HG03521 (cell line): ENCODE measurements at regions not wholly inside any gene's neighbourhood (a gene's known extent, or its start where the extent isn't known, plus 50 kb on each side); places are given as distances from the start of the nearest gene placed in this dataset.
"Not testable (repeated sequence)": the region's sequence is repeated elsewhere in the genome, so short reads cannot be mapped to it uniquely, and the experiment has no call there.

Source experiments
- ATAC-seq: cut with Tn5 transposase; IDR thresholded peaks from one replicate; pipeline ENCODE4 v1.9.1; 2021; ENCODE audit warnings: mild to moderate bottlenecking, moderate library complexity; ENCODE audit not compliant: unreplicated experiment

DNA sequence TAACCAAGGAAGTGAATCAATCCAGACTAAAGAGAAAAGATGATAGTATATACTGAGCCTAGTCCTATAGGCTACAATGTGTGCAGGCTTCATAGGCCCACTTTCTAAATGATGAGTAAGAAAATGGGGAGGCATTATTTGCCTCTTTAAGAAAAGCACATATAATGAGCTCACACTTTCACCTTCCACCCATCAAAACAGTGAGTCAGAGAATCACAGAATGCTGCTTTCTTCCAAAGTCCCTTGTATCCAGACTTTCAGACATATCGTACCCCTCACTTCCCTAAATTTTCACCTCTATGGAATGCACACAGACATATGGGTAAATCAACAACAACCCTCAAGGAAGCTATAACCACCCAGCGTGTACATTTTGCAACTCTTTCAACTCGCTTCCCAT lies 286.4 kb upstream of the PRKD1 start:
- ATAC-seq, result no peak

GRCh38 chr14:30214461-30215090 lies 286.9 kb upstream of the PRKD1 start:
- ATAC-seq, result no peak

GRCh38 chr14:30218907-30219306 lies 291.3 kb upstream of the PRKD1 start:
- no peak for ATAC-seq

- no peak for ATAC-seq
These were observed 293.9 kb upstream of the PRKD1 start for GRCh38 chr14:30221546-30221945.

DNA sequence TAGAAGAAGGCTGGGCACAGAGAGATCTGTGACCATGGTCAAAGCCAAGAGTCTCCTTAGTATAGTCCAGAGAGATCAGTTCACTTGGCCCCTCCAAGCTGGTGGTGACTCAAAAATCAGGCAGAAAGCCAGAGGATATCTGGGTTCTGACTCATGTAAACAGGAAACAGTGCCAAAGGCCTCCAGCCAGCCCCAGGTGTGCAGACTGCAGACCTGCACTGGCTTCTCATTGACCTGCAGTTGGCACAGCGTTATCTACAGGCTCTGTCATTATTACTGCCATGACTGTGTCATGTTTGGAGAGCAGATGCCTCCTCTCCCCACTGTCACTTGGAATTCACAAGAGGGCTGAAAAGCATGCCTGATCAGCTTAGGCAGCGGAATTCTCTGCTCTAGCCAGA lies 295.7 kb upstream of the PRKD1 start:
- no peak for ATAC-seq

GRCh38 chr14:30223966-30224365 lies 296.3 kb upstream of the PRKD1 start:
- no peak for ATAC-seq

GRCh38 chr14:30225176-30225575 lies 297.5 kb upstream of the PRKD1 start:
- ATAC-seq, result no peak

DNA sequence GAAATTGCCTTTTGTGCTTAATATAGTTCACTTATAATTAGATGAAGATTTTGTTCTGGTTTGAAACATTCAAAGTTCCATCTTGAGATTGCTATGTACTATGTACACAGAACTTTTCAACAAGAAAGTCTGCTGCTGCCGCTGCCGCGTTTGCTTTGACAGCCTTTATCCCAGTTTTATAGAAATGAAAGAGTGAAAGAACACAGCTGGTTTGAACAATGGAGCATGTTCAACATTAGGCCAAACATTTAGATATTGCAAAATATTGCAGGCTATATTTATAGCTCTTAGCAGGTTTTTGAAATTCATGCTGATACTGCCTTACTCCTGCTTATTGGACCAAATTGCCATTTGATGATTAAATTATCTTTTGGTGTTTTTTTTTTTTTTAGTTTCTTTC lies 299.8 kb upstream of the PRKD1 start:
- ATAC-seq, result no peak

- ATAC-seq, result no peak
These were observed 300.2 kb upstream of the PRKD1 start for GRCh38 chr14:30227876-30228275.

DNA sequence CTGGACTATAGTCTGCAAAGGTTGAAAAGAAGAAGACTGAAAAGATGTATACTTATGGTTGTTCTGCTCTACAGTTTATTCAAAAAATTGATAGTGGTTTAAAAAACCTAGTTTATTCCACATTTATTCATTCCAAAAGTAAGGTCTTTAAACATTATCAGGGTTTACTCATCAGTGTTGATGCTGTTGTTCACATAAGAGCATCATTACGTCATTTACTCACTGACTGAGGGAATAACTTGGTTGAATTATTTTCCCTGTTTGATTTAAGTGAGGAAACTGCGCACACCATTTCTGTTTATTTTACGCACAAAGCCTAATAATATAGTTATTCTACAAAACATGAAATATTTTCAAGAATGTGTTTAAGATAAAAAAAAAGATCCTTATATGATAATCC lies 303.1 kb upstream of the PRKD1 start:
- no peak for ATAC-seq

- no peak for ATAC-seq
These were observed 307.3 kb upstream of the PRKD1 start for GRCh38 chr14:30234966-30235365.

DNA sequence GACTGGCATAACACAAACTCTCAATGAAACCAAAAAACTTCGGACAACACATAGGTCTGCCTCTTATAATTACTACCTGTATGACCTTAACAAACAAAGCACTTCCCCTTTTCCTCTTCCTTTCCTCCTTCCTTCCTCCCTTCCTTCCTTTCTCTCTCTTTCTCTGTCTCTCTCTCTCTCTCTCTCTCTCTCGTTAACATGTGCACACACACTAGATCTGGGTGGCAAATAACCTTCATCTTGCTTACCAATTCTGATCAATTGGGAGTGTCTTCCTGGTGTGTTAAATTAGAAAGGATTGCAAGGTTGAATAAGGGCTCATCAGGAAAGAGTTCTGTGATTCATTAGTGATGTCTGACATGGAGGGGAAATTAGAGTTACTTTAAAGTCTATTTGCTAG lies 307.8 kb upstream of the PRKD1 start:
- no peak for ATAC-seq

DNA sequence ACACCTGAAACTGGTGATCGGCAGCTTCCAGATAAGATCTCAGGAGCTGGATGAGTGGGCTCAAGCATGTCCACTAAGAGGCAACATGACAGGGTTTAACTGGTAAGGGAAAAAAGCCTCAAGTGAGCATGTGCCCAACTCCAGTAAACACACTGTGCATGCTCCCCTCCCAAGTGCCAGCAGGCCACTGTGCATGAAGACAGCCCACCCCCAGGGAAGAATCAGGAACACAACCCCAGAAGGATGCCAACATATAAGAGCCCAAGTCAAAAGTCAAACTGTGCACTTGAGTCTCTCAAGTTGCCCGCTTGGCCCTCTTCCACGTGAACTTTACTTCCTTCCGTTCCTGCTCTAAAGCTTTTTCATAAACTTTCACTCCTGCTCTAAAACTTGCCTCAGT lies 311.3 kb upstream of the PRKD1 start:
- ATAC-seq, result no peak

DNA sequence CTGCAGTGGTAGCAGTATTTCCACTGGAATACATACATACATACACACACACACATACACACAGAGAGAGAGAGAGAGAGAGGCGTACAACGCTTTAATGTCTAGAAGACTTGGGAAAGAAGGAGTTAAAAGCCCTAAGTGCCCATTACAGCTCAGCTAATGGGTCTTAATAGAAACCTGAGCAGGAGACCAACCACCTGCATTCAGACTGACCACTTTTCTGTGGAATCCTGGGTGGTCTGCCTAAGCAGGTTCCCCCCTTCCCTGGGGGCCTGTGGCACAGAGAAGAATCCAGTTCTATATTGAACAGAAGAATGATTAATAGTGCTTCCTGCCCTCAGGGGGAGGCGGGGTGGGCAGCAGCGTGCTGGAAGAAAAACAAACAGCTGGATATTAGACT lies 312.4 kb upstream of the PRKD1 start:
- ATAC-seq, result no peak

DNA sequence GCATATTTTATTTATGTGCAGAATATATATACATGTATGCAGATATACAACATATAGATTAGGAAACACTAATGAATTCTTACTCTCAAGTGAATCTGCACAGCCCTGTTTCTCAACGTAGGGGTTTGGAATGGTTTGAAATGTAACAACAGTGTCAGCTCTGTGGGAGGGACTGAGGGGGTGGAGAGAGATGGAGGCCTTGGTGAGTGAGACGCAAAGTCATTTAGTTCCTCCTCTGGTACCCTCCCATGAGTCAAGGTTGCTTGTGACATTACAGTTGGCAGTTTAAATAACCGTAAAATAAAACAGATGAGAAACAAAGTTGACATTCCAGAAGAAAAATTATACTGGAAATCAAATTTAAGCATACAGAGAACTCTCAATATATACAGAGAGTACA lies 313.0 kb upstream of the PRKD1 start:
- ATAC-seq, result no peak

DNA sequence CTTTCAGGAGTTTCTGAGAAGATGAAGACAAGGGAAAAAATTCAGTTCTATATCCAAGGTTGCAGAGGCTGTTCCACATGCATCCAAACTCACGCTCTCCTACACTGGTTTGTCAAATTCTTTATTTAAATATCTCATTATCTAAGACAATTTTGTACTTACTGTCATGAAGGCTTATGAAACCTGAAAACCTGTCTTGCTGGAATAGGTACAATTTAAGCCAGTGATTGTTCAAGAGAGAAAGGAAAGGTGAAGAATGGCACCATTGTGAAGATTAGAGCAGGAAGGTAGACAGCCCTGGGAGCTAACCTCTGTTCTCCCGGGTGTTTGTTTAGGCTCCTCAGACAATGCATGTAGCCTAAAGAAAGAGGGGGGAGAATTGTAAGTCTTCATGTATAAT lies 315.1 kb upstream of the PRKD1 start:
- no peak for ATAC-seq

DNA sequence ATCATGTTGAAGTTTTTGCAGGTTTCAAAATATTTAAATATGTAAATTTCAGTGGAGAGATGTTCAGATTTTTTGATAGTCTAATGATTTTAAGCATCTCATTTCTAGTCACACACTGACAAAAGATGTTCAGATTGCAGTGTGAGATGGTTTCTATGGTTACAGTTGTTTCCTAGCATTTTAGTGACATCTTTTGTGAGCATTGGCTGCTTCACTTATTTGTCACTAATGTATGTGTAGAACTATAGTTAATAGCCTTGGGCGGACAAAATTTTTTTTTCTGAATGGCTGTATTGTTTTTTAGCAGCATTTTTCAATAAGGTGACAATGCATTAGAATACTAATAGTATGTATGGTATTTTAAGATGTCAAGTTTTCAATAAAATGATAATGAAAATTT lies 315.6 kb upstream of the PRKD1 start:
- ATAC-seq, result no peak

DNA sequence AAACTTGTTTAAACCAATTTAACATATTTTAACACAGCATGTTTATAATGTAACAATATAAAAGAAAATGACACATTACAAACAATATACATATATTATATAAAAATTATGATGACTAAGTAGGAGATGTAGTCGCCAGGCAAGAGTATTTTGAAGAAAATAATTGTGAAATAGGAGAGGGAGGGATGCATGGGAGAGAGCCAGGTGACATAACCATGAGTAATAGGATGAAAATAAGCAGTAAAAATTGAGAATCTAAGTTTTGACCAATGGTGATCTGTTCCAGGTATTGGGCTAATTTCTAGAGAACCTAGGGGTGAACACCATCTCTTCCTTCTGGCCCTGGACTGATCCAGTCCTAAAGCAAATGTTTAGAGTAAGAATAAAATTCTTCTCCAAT lies 315.2 kb upstream of the G2E3 start:
- no peak for ATAC-seq

DNA sequence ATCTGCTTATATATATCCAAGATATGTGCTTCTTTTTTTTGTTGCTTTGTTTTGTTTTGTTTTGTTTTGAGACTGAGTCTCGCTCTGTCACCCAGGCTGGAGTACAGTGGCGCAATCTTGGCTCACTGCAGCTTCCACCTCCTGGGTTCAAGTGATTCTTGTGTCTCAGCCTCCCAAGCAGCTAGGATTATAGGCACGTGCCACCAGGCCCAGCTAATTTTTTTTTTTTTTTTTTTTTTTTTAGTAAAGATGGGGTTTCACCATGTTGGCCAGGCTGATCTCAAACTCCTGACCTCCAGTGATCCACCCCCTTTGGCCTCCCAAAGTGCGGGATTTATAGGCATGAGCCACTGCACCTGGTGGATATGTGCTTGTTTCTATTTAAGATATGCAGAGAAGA lies 314.6 kb upstream of the G2E3 start:
- ATAC-seq, result not testable (repeated sequence)

DNA sequence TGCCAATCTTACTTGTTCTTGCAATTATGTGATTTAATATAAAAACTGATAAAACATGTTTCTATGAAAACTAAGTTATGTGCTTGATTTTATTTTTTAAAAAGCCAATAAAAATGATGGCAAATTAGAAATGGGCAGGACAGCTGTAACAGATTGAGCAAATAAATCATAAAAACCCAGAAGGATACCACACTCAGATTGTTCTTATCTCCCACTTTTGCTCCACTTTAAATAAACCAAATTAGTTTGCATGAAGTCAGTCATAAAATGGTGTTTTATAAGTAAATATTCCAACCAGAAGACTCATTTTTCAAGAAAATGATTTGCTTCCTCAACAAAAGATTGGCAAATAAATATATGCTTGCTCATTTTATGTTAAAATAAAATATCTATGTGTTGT lies 307.9 kb upstream of the G2E3 start:
- no peak for ATAC-seq

DNA sequence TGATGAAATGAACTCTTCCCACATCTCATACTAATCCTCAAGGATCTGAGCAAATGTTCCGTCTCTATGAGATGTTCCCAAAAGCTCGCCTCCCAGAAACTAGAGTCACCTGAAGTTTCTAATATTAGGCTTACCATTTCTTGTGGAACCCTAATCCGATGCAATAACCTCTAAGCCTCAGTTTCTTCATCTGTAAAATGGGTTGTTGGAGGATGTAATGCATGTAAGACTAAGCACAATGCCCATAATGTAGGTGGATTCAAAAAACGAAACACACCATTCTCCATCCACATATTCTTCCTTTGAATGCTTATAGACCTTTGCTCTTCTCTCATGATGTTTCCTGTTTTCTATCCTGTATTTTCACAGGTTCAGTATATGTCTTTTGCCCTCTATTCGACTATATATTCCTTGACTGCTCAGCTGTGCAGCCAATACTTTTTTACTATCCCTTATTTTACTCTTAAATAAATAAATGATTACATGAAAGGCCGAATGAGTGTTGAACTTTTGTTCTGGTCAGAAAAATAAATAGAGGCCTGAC lies 307.3 kb upstream of the G2E3 start:
- ATAC-seq, result no peak

GRCh38 chr14:30252151-30252550 lies 306.8 kb upstream of the G2E3 start:
- no peak for ATAC-seq
